Karpas-422 (cell line): ENCODE measurements at regions not wholly inside any gene's neighbourhood (a gene's known extent, or its start where the extent isn't known, plus 50 kb on each side); places are given as distances from the start of the nearest gene placed in this dataset.

Source experiments
- DNase-seq: peaks from one replicate; pipeline ENCODE4 v3.0.0-alpha.2; 2015
- H2AFZ ChIP-seq: fragments of 200-600 bp; sonication (generic); 2 replicates; pipeline ENCODE4 v1.6.1; 2014; ENCODE audit warnings: antibody characterized with exemption, low read length, mixed read lengths
- H3K27ac ChIP-seq: fragments of 200-600 bp; sonication (generic); 2 replicates; pipeline ENCODE4 v1.5.1; 2014; ENCODE audit warnings: mild to moderate bottlenecking, low read length, moderate library complexity
- H3K27me3 ChIP-seq: fragments of 200-600 bp; sonication (generic); 2 replicates; pipeline ENCODE4 v1.6.1; 2014; ENCODE audit warnings: low read length, mixed read lengths
- H3K36me3 ChIP-seq: fragments of 200-600 bp; sonication (generic); 2 replicates; pipeline ENCODE4 v1.6.1; 2014; ENCODE audit warnings: low read length, mixed read lengths; ENCODE audit not compliant: insufficient read depth
- H3K4me1 ChIP-seq: fragments of 200-600 bp; sonication (generic); 2 replicates; pipeline ENCODE4 v1.6.1; 2014; ENCODE audit warnings: mild to moderate bottlenecking, low read length, mixed read lengths
- H3K4me2 ChIP-seq: fragments of 200-600 bp; sonication (generic); 2 replicates; pipeline ENCODE4 v1.6.1; 2014; ENCODE audit warnings: low read length, low read depth, mild to moderate bottlenecking; ENCODE audit not compliant: poor library complexity, severe bottlenecking
- H3K4me3 ChIP-seq: fragments of 200-600 bp; sonication (generic); 2 replicates; pipeline ENCODE4 v1.5.1; 2014; ENCODE audit warnings: mild to moderate bottlenecking, antibody characterized with exemption, low read length, mixed read lengths
- H3K79me2 ChIP-seq: fragments of 200-600 bp; sonication (generic); 2 replicates; pipeline ENCODE4 v1.6.1; 2014; ENCODE audit warnings: mild to moderate bottlenecking, low read length, mixed read lengths
- H3K9ac ChIP-seq: fragments of 200-600 bp; sonication (generic); 2 replicates; pipeline ENCODE4 v1.6.0; 2014; ENCODE audit warnings: low read length
- H3K9me2 ChIP-seq: fragments of 200-600 bp; sonication (generic), shearing (Covaris generic); replicated peaks from 2 replicates; pipeline ENCODE4 v1.6.0; 2014; ENCODE audit warnings: mild to moderate bottlenecking, low read length, moderate library complexity; ENCODE audit not compliant: insufficient read depth
- H3K9me3 ChIP-seq: fragments of 300-700, 200-600 bp; sonication (generic); 2 replicates; pipeline ENCODE4 v1.6.1; 2014; ENCODE audit warnings: low read length, mixed read lengths
- H4K20me1 ChIP-seq: fragments of 200-600 bp; sonication (generic); 2 replicates; pipeline ENCODE4 v1.6.1; 2014; ENCODE audit warnings: mild to moderate bottlenecking, antibody characterized with exemption, low read length, low read depth; ENCODE audit not compliant: insufficient read depth

GRCh38 chr3:41101231-41101630 lies 98.1 kb upstream of the CTNNB1 start:
- DNase-seq: no peak
- H3K9ac ChIP-seq: no peak overlapping the region
- no peaks in the 10 kb centered on the region for H3K9me2 ChIP-seq
- no peaks in the 10 kb centered on the region for H3K4me1 ChIP-seq
- H3K4me3 ChIP-seq: no peak overlapping the region
- H2AFZ ChIP-seq: no peak overlapping the region
- H3K79me2 ChIP-seq: no peaks in the 10 kb centered on the region
- H3K4me2 ChIP-seq: no peak overlapping the region
- H3K27me3 ChIP-seq: no peaks in the 10 kb centered on the region
- no peaks in the 10 kb centered on the region for H3K9me3 ChIP-seq
- no peaks in the 10 kb centered on the region for H4K20me1 ChIP-seq
- no peaks in the 10 kb centered on the region for H3K36me3 ChIP-seq
- no peak overlapping the region for H3K27ac ChIP-seq

- Histone ChIP-seq H3K27ac (no peak overlapping the region), H3K27me3 (no peaks in the 10 kb centered on the region), H3K36me3 (no peaks in the 10 kb centered on the region), H3K4me1 (no peaks in the 10 kb centered on the region), H3K9me2 (no peaks in the 10 kb centered on the region), H3K4me3 (no peak overlapping the region), H3K4me2 (no peak overlapping the region), H3K9me3 (no peaks in the 10 kb centered on the region), H3K9ac (no peak overlapping the region), H3K79me2 (no peaks in the 10 kb centered on the region), H4K20me1 (no peaks in the 10 kb centered on the region), H2AFZ (no peak overlapping the region)
- DNase-seq: no peak
These were observed 97.2 kb upstream of the CTNNB1 start for GRCh38 chr3:41102053-41102556.

- DNase-seq: no peak
- Histone ChIP-seq H2AFZ (no peak overlapping the region), H3K9me2 (no peaks in the 10 kb centered on the region), H3K9ac (no peak overlapping the region), H3K27ac (no peak overlapping the region), H3K27me3 (no peaks in the 10 kb centered on the region), H4K20me1 (no peaks in the 10 kb centered on the region), H3K36me3 (no peaks in the 10 kb centered on the region), H3K4me3 (no peak overlapping the region), H3K79me2 (no peaks in the 10 kb centered on the region), H3K4me1 (no peaks in the 10 kb centered on the region), H3K4me2 (no peak overlapping the region), H3K9me3 (no peaks in the 10 kb centered on the region)
These were observed 96.6 kb upstream of the CTNNB1 start for GRCh38 chr3:41102750-41103149.

GRCh38 chr3:41103200-41103599 lies 96.1 kb upstream of the CTNNB1 start:
- H3K27ac ChIP-seq: no peak overlapping the region
- no peaks in the 10 kb centered on the region for H3K9me2 ChIP-seq
- no peak overlapping the region for H3K9ac ChIP-seq
- H3K4me1 ChIP-seq: no peaks in the 10 kb centered on the region
- no peak overlapping the region for H3K4me3 ChIP-seq
- no peak for DNase-seq
- H4K20me1 ChIP-seq: no peaks in the 10 kb centered on the region
- H3K9me3 ChIP-seq: no peaks in the 10 kb centered on the region
- no peaks in the 10 kb centered on the region for H3K27me3 ChIP-seq
- no peaks in the 10 kb centered on the region for H3K79me2 ChIP-seq
- no peak overlapping the region for H3K4me2 ChIP-seq
- H2AFZ ChIP-seq: no peak overlapping the region
- no peaks in the 10 kb centered on the region for H3K36me3 ChIP-seq

GRCh38 chr3:41104147-41104546 lies 95.2 kb upstream of the CTNNB1 start:
- no peaks in the 10 kb centered on the region for H3K9me3 ChIP-seq
- no peaks in the 10 kb centered on the region for H3K36me3 ChIP-seq
- H3K27me3 ChIP-seq: no peaks in the 10 kb centered on the region
- no peak overlapping the region for H2AFZ ChIP-seq
- H4K20me1 ChIP-seq: no peaks in the 10 kb centered on the region
- no peaks in the 10 kb centered on the region for H3K4me1 ChIP-seq
- no peak overlapping the region for H3K27ac ChIP-seq
- H3K9ac ChIP-seq: no peak overlapping the region
- H3K4me2 ChIP-seq: no peak overlapping the region
- no peak for DNase-seq
- H3K4me3 ChIP-seq: no peak overlapping the region
- no peaks in the 10 kb centered on the region for H3K79me2 ChIP-seq
- H3K9me2 ChIP-seq: no peaks in the 10 kb centered on the region

GRCh38 chr3:41106691-41107090 lies 92.6 kb upstream of the CTNNB1 start:
- DNase-seq: no peak
- H3K9ac ChIP-seq: no peak overlapping the region
- no peaks in the 10 kb centered on the region for H4K20me1 ChIP-seq
- no peaks in the 10 kb centered on the region for H3K36me3 ChIP-seq
- no peaks in the 10 kb centered on the region for H3K4me1 ChIP-seq
- no peaks in the 10 kb centered on the region for H3K79me2 ChIP-seq
- no peaks in the 10 kb centered on the region for H3K27me3 ChIP-seq
- H3K4me3 ChIP-seq: no peak overlapping the region
- no peak overlapping the region for H2AFZ ChIP-seq
- no peaks in the 10 kb centered on the region for H3K9me3 ChIP-seq
- no peaks in the 10 kb centered on the region for H3K9me2 ChIP-seq
- no peak overlapping the region for H3K27ac ChIP-seq
- no peak overlapping the region for H3K4me2 ChIP-seq

GRCh38 chr3:41111011-41111410 lies 88.3 kb upstream of the CTNNB1 start:
- Histone ChIP-seq H3K9ac (no peak overlapping the region), H3K79me2 (no peaks in the 10 kb centered on the region), H2AFZ (no peak overlapping the region), H3K27ac (no peak overlapping the region), H3K4me2 (no peak overlapping the region), H3K4me3 (no peak overlapping the region), H3K9me3 (no peaks in the 10 kb centered on the region), H3K4me1 (no peaks in the 10 kb centered on the region), H3K36me3 (no peaks in the 10 kb centered on the region), H3K27me3 (no peaks in the 10 kb centered on the region), H3K9me2 (no peaks in the 10 kb centered on the region), H4K20me1 (no peaks in the 10 kb centered on the region)
- no peak for DNase-seq

GRCh38 chr3:41112466-41112865 lies 86.8 kb upstream of the CTNNB1 start:
- Histone ChIP-seq H3K9ac (no peak overlapping the region), H3K79me2 (no peaks in the 10 kb centered on the region), H3K27ac (no peak overlapping the region), H3K36me3 (no peaks in the 10 kb centered on the region), H3K4me1 (no peaks in the 10 kb centered on the region), H3K4me2 (no peak overlapping the region), H3K9me2 (no peaks in the 10 kb centered on the region), H4K20me1 (no peaks in the 10 kb centered on the region), H3K4me3 (no peak overlapping the region), H3K9me3 (no peaks in the 10 kb centered on the region), H3K27me3 (no peaks in the 10 kb centered on the region), H2AFZ (no peak overlapping the region)
- DNase-seq: no peak

- Histone ChIP-seq H3K27ac (no peak overlapping the region), H3K4me3 (no peak overlapping the region), H3K9me3 (no peaks in the 10 kb centered on the region), H4K20me1 (no peaks in the 10 kb centered on the region), H3K4me1 (no peaks in the 10 kb centered on the region), H3K27me3 (no peaks in the 10 kb centered on the region), H3K9ac (no peak overlapping the region), H3K9me2 (no peaks in the 10 kb centered on the region), H2AFZ (no peak overlapping the region), H3K79me2 (no peaks in the 10 kb centered on the region), H3K4me2 (no peak overlapping the region), H3K36me3 (no peaks in the 10 kb centered on the region)
- no peak for DNase-seq
These were observed 84.2 kb upstream of the CTNNB1 start for GRCh38 chr3:41115069-41115468.
